DMS79 treated with DMSO at 0.1 percent for 48 hours (cell line): ENCODE measurements at regions not wholly inside any gene's neighbourhood (a gene's known extent, or its start where the extent isn't known, plus 50 kb on each side); places are given as distances from the start of the nearest gene placed in this dataset.
"Not testable (repeated sequence)": the region's sequence is repeated elsewhere in the genome, so short reads cannot be mapped to it uniquely, and the experiment has no call there.

Experiments used
- DNase-seq: peaks from one replicate; lab custom pipeline; 2025; lab: John Stamatoyannopoulos, UW

GRCh38 chr6:11427091-11427722, 110.3 kb upstream of the TMEM170B start:
- DNase-seq: no peak

- no peak for DNase-seq
Measured at GRCh38 chr6:11426571-11426970, 111.0 kb upstream of the TMEM170B start.

- no peak for DNase-seq
Measured at GRCh38 chr6:11425876-11426275, 111.7 kb upstream of the TMEM170B start.

GRCh38 chr6:11425431-11425871, 112.1 kb upstream of the TMEM170B start:
- DNase-seq: no peak

GRCh38 chr6:11424395-11425034, 113.0 kb upstream of the TMEM170B start:
- DNase-seq: no peak

GRCh38 chr6:11423667-11424066, 113.9 kb upstream of the TMEM170B start:
- DNase-seq: no peak

GRCh38 chr6:11423072-11423471, 114.5 kb upstream of the TMEM170B start:
- no peak for DNase-seq

GRCh38 chr6:11419763-11420453, 117.6 kb upstream of the TMEM170B start:
- DNase-seq: no peak

- no peak for DNase-seq
Measured at GRCh38 chr6:11418290-11418905, 119.2 kb upstream of the TMEM170B start.

- no peak for DNase-seq
Measured at GRCh38 chr6:11416936-11417576, 120.5 kb upstream of the TMEM170B start.

- DNase-seq: not testable (repeated sequence)
Measured at GRCh38 chr6:11416099-11416935, 121.2 kb upstream of the TMEM170B start.

GRCh38 chr6:11415557-11415956, 122.0 kb upstream of the TMEM170B start:
- DNase-seq: no peak

- DNase-seq: no peak
Measured at GRCh38 chr6:11414176-11414963, 123.2 kb upstream of the TMEM170B start.

- no peak for DNase-seq
Measured at GRCh38 chr6:11413728-11414127, 123.8 kb upstream of the TMEM170B start.

GRCh38 chr6:11413117-11413687, 124.3 kb upstream of the TMEM170B start:
- DNase-seq: no peak

- DNase-seq: no peak
Measured at GRCh38 chr6:11412616-11413015, 124.9 kb upstream of the TMEM170B start.

GRCh38 chr6:11412011-11412424, 125.5 kb upstream of the TMEM170B start:
- DNase-seq: no peak

GRCh38 chr6:11411593-11411992, 126.0 kb upstream of the TMEM170B start:
- DNase-seq: no peak

- no peak for DNase-seq
Measured at GRCh38 chr6:11410539-11411307, 126.8 kb upstream of the TMEM170B start.
